MM.1S (cell line): ENCODE measurements at regions not wholly inside any gene's neighbourhood (a gene's known extent, or its start where the extent isn't known, plus 50 kb on each side); places are given as distances from the start of the nearest gene placed in this dataset.

Source experiments
- DNase-seq: peaks from one replicate; pipeline ENCODE4 v3.0.0-alpha.2; 2015
- H2AFZ ChIP-seq: fragments of 300-600 bp; sonication (generic); 2 replicates; pipeline ENCODE4 v1.6.0; 2016; ENCODE audit warnings: antibody characterized with exemption, low read length
- H3F3A ChIP-seq: fragments of 300-600 bp; sonication (generic); 2 replicates; pipeline ENCODE4 v1.6.1; 2016; ENCODE audit warnings: mild to moderate bottlenecking, antibody characterized with exemption, low read length, moderate library complexity, mixed read lengths; ENCODE audit not compliant: insufficient read depth
- H3K27ac ChIP-seq: fragments of 300-600 bp; sonication (generic); 2 replicates; pipeline ENCODE4 v1.5.1; 2016; ENCODE audit warnings: mild to moderate bottlenecking, low read length
- H3K27me3 ChIP-seq: fragments of 300-600 bp; sonication (generic); replicated peaks from 2 replicates; pipeline ENCODE4 v1.6.0; 2016; ENCODE audit warnings: low read length; ENCODE audit not compliant: insufficient read depth
- H3K36me3 ChIP-seq: fragments of 300-600 bp; sonication (generic); replicated peaks from 2 replicates; pipeline ENCODE4 v1.6.1; 2016; ENCODE audit warnings: mild to moderate bottlenecking, low read length, mixed read lengths; ENCODE audit not compliant: insufficient read depth
- H3K4me1 ChIP-seq: fragments of 300-600 bp; sonication (generic); 2 replicates; pipeline ENCODE4 v1.6.1; 2016; ENCODE audit warnings: low read length, mixed read lengths
- H3K4me2 ChIP-seq: fragments of 300-600 bp; sonication (generic); 2 replicates; pipeline ENCODE4 v1.6.0; 2016; ENCODE audit warnings: low read depth, low read length
- H3K4me3 ChIP-seq: fragments of 300-600 bp; sonication (generic); 2 replicates; pipeline ENCODE4 v1.5.1; 2016; ENCODE audit warnings: low read length, mixed read lengths
- H3K79me2 ChIP-seq: fragments of 300-600 bp; sonication (generic); 2 replicates; pipeline ENCODE4 v1.6.1; 2016; ENCODE audit warnings: mixed run types, low read length, mixed read lengths
- H3K9ac ChIP-seq: fragments of 300-600 bp; sonication (generic); 2 replicates; pipeline ENCODE4 v1.6.1; 2016; ENCODE audit warnings: low read length, mixed read lengths
- H3K9me2 ChIP-seq: fragments of 300-600 bp; sonication (generic); replicated peaks from 2 replicates; pipeline ENCODE4 v1.6.1; 2016; ENCODE audit warnings: mild to moderate bottlenecking, low read length, mixed read lengths; ENCODE audit not compliant: insufficient read depth
- H3K9me3 ChIP-seq: fragments of 300-600 bp; sonication (generic); replicated peaks from 2 replicates; pipeline ENCODE4 v1.6.1; 2016; ENCODE audit warnings: mild to moderate bottlenecking, low read length, mixed read lengths; ENCODE audit not compliant: insufficient read depth
- H4K20me1 ChIP-seq: fragments of 300-600 bp; sonication (generic); 2 replicates; pipeline ENCODE4 v1.6.1; 2016; ENCODE audit warnings: mild to moderate bottlenecking, low read length, moderate library complexity, mixed read lengths; ENCODE audit not compliant: insufficient read depth
- EZH2 ChIP-seq: fragments of 300-600 bp; sonication (generic); optimal IDR thresholded peaks from 2 replicates; pipeline ENCODE3; 2017; ENCODE audit warnings: low read depth, mild to moderate bottlenecking, antibody characterized with exemption, low read length, mixed read lengths
- EZH2phosphoT487 ChIP-seq: fragments of 300-600 bp; sonication (generic); IDR thresholded peaks from 2 replicates; pipeline ENCODE4 v1.6.1; 2018; ENCODE audit warnings: antibody characterized with exemption, low read length
- TF ChIP-seq, protein P1 (sequence below): fragments of 300-600 bp; sonication (generic); IDR thresholded peaks from 2 replicates; pipeline ENCODE4 v1.5.1; 2016; ENCODE audit warnings: antibody characterized with exemption, low read length, mixed read lengths

DNA sequence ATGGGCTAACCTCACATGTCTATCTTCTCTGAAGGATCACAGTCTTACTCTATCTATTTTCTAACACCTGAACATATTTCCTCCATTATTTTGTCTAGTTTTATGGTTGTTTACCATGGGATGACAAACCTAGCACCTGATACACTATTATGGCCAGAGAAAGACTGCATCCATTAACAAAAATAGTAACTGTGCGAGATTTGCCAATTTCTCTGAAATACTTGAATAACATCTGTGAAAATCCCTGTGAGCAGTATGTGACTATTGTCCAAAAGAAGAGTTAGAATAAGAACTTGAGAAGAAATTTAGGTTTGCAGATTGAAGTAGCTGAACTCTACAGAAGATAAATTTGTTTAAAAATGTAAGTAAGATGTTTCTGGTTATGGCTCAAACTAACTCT, 142.0 kb upstream of the CDH11 start:
- TF ChIP-seq EZH2phosphoT487 (no peak), EZH2 (no peak)
- TF ChIP-seq, protein P1, sequence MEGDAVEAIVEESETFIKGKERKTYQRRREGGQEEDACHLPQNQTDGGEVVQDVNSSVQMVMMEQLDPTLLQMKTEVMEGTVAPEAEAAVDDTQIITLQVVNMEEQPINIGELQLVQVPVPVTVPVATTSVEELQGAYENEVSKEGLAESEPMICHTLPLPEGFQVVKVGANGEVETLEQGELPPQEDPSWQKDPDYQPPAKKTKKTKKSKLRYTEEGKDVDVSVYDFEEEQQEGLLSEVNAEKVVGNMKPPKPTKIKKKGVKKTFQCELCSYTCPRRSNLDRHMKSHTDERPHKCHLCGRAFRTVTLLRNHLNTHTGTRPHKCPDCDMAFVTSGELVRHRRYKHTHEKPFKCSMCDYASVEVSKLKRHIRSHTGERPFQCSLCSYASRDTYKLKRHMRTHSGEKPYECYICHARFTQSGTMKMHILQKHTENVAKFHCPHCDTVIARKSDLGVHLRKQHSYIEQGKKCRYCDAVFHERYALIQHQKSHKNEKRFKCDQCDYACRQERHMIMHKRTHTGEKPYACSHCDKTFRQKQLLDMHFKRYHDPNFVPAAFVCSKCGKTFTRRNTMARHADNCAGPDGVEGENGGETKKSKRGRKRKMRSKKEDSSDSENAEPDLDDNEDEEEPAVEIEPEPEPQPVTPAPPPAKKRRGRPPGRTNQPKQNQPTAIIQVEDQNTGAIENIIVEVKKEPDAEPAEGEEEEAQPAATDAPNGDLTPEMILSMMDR = no peak

DNA sequence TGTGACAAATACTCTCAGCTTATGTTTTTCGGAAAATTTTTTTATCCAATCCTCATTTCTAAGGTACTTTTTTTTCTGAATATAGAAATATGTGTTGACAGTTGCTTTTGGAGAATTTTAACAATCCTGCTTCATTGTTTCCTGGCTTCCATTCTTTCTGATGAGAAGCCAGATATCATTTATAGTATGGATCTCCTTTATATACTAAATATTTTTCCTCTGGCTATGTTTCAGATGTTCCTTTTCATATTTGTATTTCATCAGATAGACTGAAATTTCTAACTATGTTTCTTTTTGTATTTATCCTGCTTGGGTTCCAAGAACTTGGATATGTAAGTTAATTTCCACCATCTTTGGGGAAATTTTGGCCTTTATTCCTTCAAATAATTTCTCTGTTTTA, 138.9 kb upstream of the CDH11 start:
- H3K9me3 ChIP-seq = no peaks in the 10 kb centered on the region
- H4K20me1 ChIP-seq = no peaks in the 10 kb centered on the region
- TF ChIP-seq EZH2 (no peak), EZH2phosphoT487 (no peak)
- TF ChIP-seq, protein P1 = no peak
- no peak overlapping the region for H3K4me3 ChIP-seq
- no peak overlapping the region for H3K4me2 ChIP-seq
- no peaks in the 10 kb centered on the region for H3K4me1 ChIP-seq
- DNase-seq = no peak
- no peaks in the 10 kb centered on the region for H3K79me2 ChIP-seq
- H3K9me2 ChIP-seq = no peaks in the 10 kb centered on the region
- H3K27ac ChIP-seq = no peak overlapping the region
- no peak overlapping the region for H3K9ac ChIP-seq
- no peaks in the 10 kb centered on the region for H3F3A ChIP-seq
- H2AFZ ChIP-seq = no peak overlapping the region
- no peaks in the 10 kb centered on the region for H3K36me3 ChIP-seq
- no peaks in the 10 kb centered on the region for H3K27me3 ChIP-seq

More for the DNA sequence above, 142.0 kb upstream of the CDH11 start:
- Histone ChIP-seq H4K20me1 (no peaks in the 10 kb centered on the region), H3K9ac (no peak overlapping the region), H3K9me3 (no peaks in the 10 kb centered on the region), H3K4me2 (no peak overlapping the region), H3K4me1 (no peaks in the 10 kb centered on the region), H3K27ac (no peak overlapping the region), H3F3A (no peaks in the 10 kb centered on the region), H3K27me3 (no peaks in the 10 kb centered on the region), H3K79me2 (no peaks in the 10 kb centered on the region), H3K36me3 (no peaks in the 10 kb centered on the region), H3K9me2 (no peaks in the 10 kb centered on the region), H3K4me3 (no peak overlapping the region), H2AFZ (no peak overlapping the region)
- DNase-seq = no peak

DNA sequence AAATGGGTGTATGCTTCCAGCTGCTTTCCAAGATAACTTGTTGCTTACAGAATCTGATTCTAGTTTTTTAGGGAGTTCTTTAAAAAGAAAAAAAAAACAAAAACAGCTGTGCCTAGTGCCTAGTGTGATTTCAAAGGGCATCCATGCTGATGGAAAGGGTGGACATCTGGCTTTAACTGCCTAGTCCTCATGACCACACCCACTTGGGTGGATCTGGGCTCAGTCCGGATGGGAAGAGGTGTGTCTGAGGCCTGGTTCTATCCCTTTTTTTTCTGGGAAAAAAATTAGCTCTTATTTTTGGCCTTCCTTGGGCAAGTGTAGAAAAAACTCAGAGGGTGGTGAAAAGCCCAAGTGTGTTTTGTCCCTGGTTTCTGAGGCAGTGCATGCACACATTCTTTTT, 132.3 kb upstream of the CDH11 start:
- Histone ChIP-seq H3K27me3 (no peaks in the 10 kb centered on the region), H3K4me2 (no peak overlapping the region), H3K27ac (no peak overlapping the region), H3F3A (no peaks in the 10 kb centered on the region), H3K4me1 (no peaks in the 10 kb centered on the region), H3K36me3 (no peaks in the 10 kb centered on the region), H4K20me1 (no peaks in the 10 kb centered on the region), H3K9ac (no peak overlapping the region), H3K9me2 (no peaks in the 10 kb centered on the region), H2AFZ (no peak overlapping the region), H3K4me3 (no peak overlapping the region), H3K79me2 (no peaks in the 10 kb centered on the region), H3K9me3 (no peaks in the 10 kb centered on the region)
- DNase-seq = no peak
- no peak for TF ChIP-seq EZH2
- TF ChIP-seq, protein P1 = no peak
- no peak for TF ChIP-seq EZH2phosphoT487
